SK-N-SH (cell line): ENCODE measurements at regions not wholly inside any gene's neighbourhood (a gene's known extent, or its start where the extent isn't known, plus 50 kb on each side); places are given as distances from the start of the nearest gene placed in this dataset.

Source experiments
- CTCF ChIA-PET: fragments of 300-600, 350-600 bp; formaldehyde crosslinking; extraction: SDS; loops from one replicate; lab custom pipeline; 2021; lab: Yijun Ruan, JAX
- POLR2A ChIA-PET: fragments of 350-600 bp; sonication (Branson Sonifier 250); formaldehyde crosslinking; extraction: SDS; loops from one replicate; lab custom pipeline; 2020; ENCODE audit warnings: antibody characterized with exemption, inconsistent platforms; lab: Yijun Ruan, JAX
- DNase-seq: peaks from one replicate; pipeline ENCODE4 v3.0.0; 2012
- H2AFZ ChIP-seq: fragments of 200-600 bp; sonication (generic); 2 replicates; pipeline ENCODE4 v1.8.1; 2016; ENCODE audit warnings: antibody characterized with exemption, mild to moderate bottlenecking, low read depth
- H3F3A ChIP-seq: fragments of 200-600 bp; sonication (generic); replicated peaks from 2 replicates; pipeline ENCODE3; 2016; ENCODE audit warnings: antibody characterized with exemption, mild to moderate bottlenecking; ENCODE audit not compliant: insufficient read depth
- H3K27ac ChIP-seq, 2 experiments: fragments of 200-500 bp in 1 of 2; fragments of 200-600 bp in 1 of 2; sonication (Bioruptor generic) in 1 of 2; sonication (generic), shearing (Covaris generic) in 1 of 2; 2 replicates each; pipeline versions ENCODE4 v1.5.1 to v1.6.1; 2014 to 2016; ENCODE audit warnings: low read depth in 2 of 2, inconsistent platforms in 1 of 2, low read length in 1 of 2, mild to moderate bottlenecking in 1 of 2, mixed read lengths in 1 of 2
- H3K27me3 ChIP-seq: fragments of 200-600 bp; sonication (generic), shearing (Covaris generic); 2 replicates; pipeline ENCODE4 v1.6.1; 2016; ENCODE audit warnings: mixed run types; ENCODE audit not compliant: insufficient read depth
- H3K36me3 ChIP-seq, 2 experiments: fragments of 200-500 bp in 1 of 2; fragments of 200-600 bp in 1 of 2; sonication (Bioruptor generic) in 1 of 2; sonication (generic) in 1 of 2; replicated peaks in 1 of 2; 2 replicates each; pipeline versions ENCODE3 to v1.5.1; 2014 to 2016; ENCODE audit warnings: low read length in 1 of 2, mild to moderate bottlenecking in 1 of 2; ENCODE audit not compliant: insufficient read depth in 2 of 2, control insufficient read depth in 1 of 2
- H3K4me1 ChIP-seq, 2 experiments: fragments of 200-500 bp in 1 of 2; fragments of 200-600 bp in 1 of 2; sonication (Bioruptor generic) in 1 of 2; sonication (generic), shearing (Covaris generic) in 1 of 2; 2 replicates each; pipeline versions ENCODE4 v1.5.1 to v1.6.1; 2014 to 2016; ENCODE audit warnings: low read depth in 1 of 2, low read length in 1 of 2, mixed run types in 1 of 2; ENCODE audit not compliant: insufficient read depth in 2 of 2, control insufficient read depth in 1 of 2
- H3K4me2 ChIP-seq: fragments of 200-600 bp; sonication (generic), shearing (Covaris generic); 2 replicates; pipeline ENCODE4 v1.6.1; 2017; ENCODE audit warnings: mixed run types
- H3K4me3 ChIP-seq, 2 experiments: fragments of 200-500 bp in 1 of 2; fragments of 200-600 bp in 1 of 2; sonication (Bioruptor generic) in 1 of 2; sonication (generic), shearing (Covaris generic) in 1 of 2; 2 replicates each; pipeline versions ENCODE4 v1.5.1 to v1.8.1; 2014 to 2016; ENCODE audit warnings: low read depth in 2 of 2, inconsistent platforms in 1 of 2, low read length in 1 of 2, mild to moderate bottlenecking in 1 of 2, mixed read lengths in 1 of 2, moderate library complexity in 1 of 2
- H3K79me2 ChIP-seq: fragments of 200-600 bp; sonication (generic); 2 replicates; pipeline ENCODE4 v1.8.1; 2017; ENCODE audit warnings: mild to moderate bottlenecking; ENCODE audit not compliant: insufficient read depth
- H3K9ac ChIP-seq: fragments of 200-600 bp; sonication (generic); 2 replicates; pipeline ENCODE4 v1.6.1; 2017; ENCODE audit warnings: mixed run types
- H3K9me2 ChIP-seq: fragments of 200-600 bp; sonication (generic); 2 replicates; pipeline ENCODE4 v1.6.1; 2017; ENCODE audit warnings: mixed run types
- H3K9me3 ChIP-seq: fragments of 200-600 bp; sonication (generic); 2 replicates; pipeline ENCODE4 v1.6.1; 2017; ENCODE audit warnings: mixed run types, mild to moderate bottlenecking, moderate library complexity
- H4K20me1 ChIP-seq: fragments of 200-600 bp; sonication (generic); 2 replicates; pipeline ENCODE4 v1.6.1; 2017; ENCODE audit warnings: mild to moderate bottlenecking, mixed run types; ENCODE audit not compliant: insufficient read depth
- CHD2 ChIP-seq: fragments of 150-350 bp; IDR thresholded peaks from 2 replicates; pipeline ENCODE4 v1.6.1; 2018; ENCODE audit warnings: low read length; ENCODE audit not compliant: partially characterized antibody
- EP300 ChIP-seq, 2 experiments: IDR thresholded peaks; 2 replicates each; pipeline versions ENCODE4 v1.4.0 to v1.6.1; 2012; ENCODE audit warnings: borderline replicate concordance in 1 of 2, low read depth in 1 of 2, low read length in 1 of 2
- FOSL2 ChIP-seq: IDR thresholded peaks from 2 replicates; pipeline ENCODE4 v1.4.0; 2012; ENCODE audit warnings: low read depth, mild to moderate bottlenecking, moderate library complexity, borderline replicate concordance
- FOXM1 ChIP-seq: IDR thresholded peaks from 2 replicates; pipeline ENCODE4 v1.4.0; 2012; ENCODE audit warnings: low read depth, mild to moderate bottlenecking
- JUND ChIP-seq: IDR thresholded peaks from 2 replicates; pipeline ENCODE4 v1.4.0; 2012
- MAX ChIP-seq: IDR thresholded peaks from 2 replicates; pipeline ENCODE4 v1.4.0; 2012; ENCODE audit warnings: low read depth
- MXI1 ChIP-seq: IDR thresholded peaks from 2 replicates; pipeline ENCODE4 v1.6.1; 2012; ENCODE audit warnings: mild to moderate bottlenecking, low read depth, low read length, improper control_type of control experiment
- NFIC ChIP-seq: IDR thresholded peaks from 2 replicates; pipeline ENCODE4 v1.4.0; 2012; ENCODE audit warnings: borderline replicate concordance
- NRF1 ChIP-seq: IDR thresholded peaks from 2 replicates; pipeline ENCODE4 v1.6.1; 2012; ENCODE audit warnings: low read depth, mild to moderate bottlenecking, low read length
- POLR2AphosphoS5 ChIP-seq: IDR thresholded peaks from 2 replicates; pipeline ENCODE4 v1.6.1; 2012; ENCODE audit warnings: low read depth, low read length
- TCF12 ChIP-seq: IDR thresholded peaks from 2 replicates; pipeline ENCODE4 v1.4.0; 2012
- USF1 ChIP-seq: IDR thresholded peaks from 2 replicates; pipeline ENCODE4 v1.4.0; 2012; ENCODE audit warnings: low read depth, borderline replicate concordance
- WGBS: methylation state at CpG from one replicate; pipeline ENCODE4 v1.1.6; 2017; ENCODE audit warnings: low lambda C conversion rate; 5-methylcytosine and 5-hydroxymethylcytosine counted together
- TF ChIP-seq, protein P1 (sequence below): IDR thresholded peaks from 2 replicates; pipeline ENCODE4; 2012
- TF ChIP-seq, protein P2 (sequence below): fragments of 150-350 bp; IDR thresholded peaks from 2 replicates; pipeline ENCODE4 v1.6.1; 2017; ENCODE audit warnings: antibody characterized with exemption, low read length, low read depth, borderline replicate concordance
- TF ChIP-seq, protein P3 (sequence below): IDR thresholded peaks from 2 replicates; pipeline ENCODE4 v1.6.1; 2012; ENCODE audit warnings: mild to moderate bottlenecking, low read depth, low read length, moderate library complexity
- TF ChIP-seq, protein P4 (sequence below): fragments of 150-350 bp; IDR thresholded peaks from 2 replicates; pipeline ENCODE4 v1.6.1; 2016; ENCODE audit warnings: mild to moderate bottlenecking, low read depth, low read length

DNA sequence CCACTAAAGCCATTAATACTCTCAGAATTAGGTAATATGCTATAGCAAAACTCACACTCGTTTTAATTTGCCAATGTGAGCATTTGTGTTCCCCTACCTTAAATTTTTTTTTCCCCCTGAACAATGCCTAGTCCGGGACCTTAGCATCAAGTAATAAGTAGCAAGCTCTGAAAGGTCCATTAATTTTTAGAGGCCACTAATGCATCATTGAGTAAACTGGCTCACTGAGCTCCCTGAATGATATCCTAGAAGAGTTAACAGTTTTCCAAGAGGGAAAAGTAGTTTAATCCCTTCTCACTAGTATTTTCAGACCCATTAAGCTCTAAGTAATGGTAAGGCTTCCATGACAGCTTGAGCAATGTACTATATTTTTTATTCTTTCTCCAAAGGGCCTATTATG lies 242.2 kb downstream of the MAT2B start:
- 44% methylated on average over 2 of the region's 2 CpGs for WGBS
- ChIA-PET POLR2A (no interaction called here), CTCF (no interaction called here)
- Histone ChIP-seq H3K4me2 (no peak overlapping the region), H3K27ac (no peak overlapping the region), H3K9ac (no peak overlapping the region), H3F3A (no peaks in the 10 kb centered on the region), H3K36me3 (no peaks in the 10 kb centered on the region), H2AFZ (no peak overlapping the region), H3K9me2 (no peaks in the 10 kb centered on the region), H3K79me2 (no peaks in the 10 kb centered on the region), H3K27me3 (no peaks in the 10 kb centered on the region), H3K4me3 (no peak overlapping the region), H3K4me1 (no peaks in the 10 kb centered on the region), H4K20me1 (no peaks in the 10 kb centered on the region), H3K9me3 (no peaks in the 10 kb centered on the region)
- no peak for TF ChIP-seq MXI1
- TF ChIP-seq FOXM1, result no peak
- TF ChIP-seq JUND, result no peak
- TF ChIP-seq, protein P1, sequence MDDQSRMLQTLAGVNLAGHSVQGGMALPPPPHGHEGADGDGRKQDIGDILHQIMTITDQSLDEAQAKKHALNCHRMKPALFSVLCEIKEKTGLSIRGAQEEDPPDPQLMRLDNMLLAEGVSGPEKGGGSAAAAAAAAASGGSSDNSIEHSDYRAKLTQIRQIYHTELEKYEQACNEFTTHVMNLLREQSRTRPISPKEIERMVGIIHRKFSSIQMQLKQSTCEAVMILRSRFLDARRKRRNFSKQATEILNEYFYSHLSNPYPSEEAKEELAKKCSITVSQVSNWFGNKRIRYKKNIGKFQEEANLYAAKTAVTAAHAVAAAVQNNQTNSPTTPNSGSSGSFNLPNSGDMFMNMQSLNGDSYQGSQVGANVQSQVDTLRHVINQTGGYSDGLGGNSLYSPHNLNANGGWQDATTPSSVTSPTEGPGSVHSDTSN, result no peak
- no peak for TF ChIP-seq EP300 (IDR thresholded peaks at IDR 0.05; ENCODE audit: borderline replicate concordance in 1 of 2, low read depth in 1 of 2, low read length in 1 of 2)
- TF ChIP-seq NFIC, result no peak
- TF ChIP-seq, protein P2, sequence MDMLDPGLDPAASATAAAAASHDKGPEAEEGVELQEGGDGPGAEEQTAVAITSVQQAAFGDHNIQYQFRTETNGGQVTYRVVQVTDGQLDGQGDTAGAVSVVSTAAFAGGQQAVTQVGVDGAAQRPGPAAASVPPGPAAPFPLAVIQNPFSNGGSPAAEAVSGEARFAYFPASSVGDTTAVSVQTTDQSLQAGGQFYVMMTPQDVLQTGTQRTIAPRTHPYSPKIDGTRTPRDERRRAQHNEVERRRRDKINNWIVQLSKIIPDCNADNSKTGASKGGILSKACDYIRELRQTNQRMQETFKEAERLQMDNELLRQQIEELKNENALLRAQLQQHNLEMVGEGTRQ, result no peak
- TF ChIP-seq USF1, result no peak
- no peak for TF ChIP-seq TCF12
- no peak for TF ChIP-seq NRF1
- TF ChIP-seq CHD2, result no peak
- no peak for TF ChIP-seq POLR2AphosphoS5
- no peak for TF ChIP-seq MAX
- TF ChIP-seq, protein P3, sequence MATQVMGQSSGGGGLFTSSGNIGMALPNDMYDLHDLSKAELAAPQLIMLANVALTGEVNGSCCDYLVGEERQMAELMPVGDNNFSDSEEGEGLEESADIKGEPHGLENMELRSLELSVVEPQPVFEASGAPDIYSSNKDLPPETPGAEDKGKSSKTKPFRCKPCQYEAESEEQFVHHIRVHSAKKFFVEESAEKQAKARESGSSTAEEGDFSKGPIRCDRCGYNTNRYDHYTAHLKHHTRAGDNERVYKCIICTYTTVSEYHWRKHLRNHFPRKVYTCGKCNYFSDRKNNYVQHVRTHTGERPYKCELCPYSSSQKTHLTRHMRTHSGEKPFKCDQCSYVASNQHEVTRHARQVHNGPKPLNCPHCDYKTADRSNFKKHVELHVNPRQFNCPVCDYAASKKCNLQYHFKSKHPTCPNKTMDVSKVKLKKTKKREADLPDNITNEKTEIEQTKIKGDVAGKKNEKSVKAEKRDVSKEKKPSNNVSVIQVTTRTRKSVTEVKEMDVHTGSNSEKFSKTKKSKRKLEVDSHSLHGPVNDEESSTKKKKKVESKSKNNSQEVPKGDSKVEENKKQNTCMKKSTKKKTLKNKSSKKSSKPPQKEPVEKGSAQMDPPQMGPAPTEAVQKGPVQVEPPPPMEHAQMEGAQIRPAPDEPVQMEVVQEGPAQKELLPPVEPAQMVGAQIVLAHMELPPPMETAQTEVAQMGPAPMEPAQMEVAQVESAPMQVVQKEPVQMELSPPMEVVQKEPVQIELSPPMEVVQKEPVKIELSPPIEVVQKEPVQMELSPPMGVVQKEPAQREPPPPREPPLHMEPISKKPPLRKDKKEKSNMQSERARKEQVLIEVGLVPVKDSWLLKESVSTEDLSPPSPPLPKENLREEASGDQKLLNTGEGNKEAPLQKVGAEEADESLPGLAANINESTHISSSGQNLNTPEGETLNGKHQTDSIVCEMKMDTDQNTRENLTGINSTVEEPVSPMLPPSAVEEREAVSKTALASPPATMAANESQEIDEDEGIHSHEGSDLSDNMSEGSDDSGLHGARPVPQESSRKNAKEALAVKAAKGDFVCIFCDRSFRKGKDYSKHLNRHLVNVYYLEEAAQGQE, result no peak
- TF ChIP-seq FOSL2, result no peak
- TF ChIP-seq, protein P4, sequence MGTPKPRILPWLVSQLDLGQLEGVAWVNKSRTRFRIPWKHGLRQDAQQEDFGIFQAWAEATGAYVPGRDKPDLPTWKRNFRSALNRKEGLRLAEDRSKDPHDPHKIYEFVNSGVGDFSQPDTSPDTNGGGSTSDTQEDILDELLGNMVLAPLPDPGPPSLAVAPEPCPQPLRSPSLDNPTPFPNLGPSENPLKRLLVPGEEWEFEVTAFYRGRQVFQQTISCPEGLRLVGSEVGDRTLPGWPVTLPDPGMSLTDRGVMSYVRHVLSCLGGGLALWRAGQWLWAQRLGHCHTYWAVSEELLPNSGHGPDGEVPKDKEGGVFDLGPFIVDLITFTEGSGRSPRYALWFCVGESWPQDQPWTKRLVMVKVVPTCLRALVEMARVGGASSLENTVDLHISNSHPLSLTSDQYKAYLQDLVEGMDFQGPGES, result no peak
- DNase-seq, result no peak
